GM19438 (cell line): ENCODE measurements at regions not wholly inside any gene's neighbourhood (a gene's known extent, or its start where the extent isn't known, plus 50 kb on each side); places are given as distances from the start of the nearest gene placed in this dataset.

Experiments
- ATAC-seq: cut with Tn5 transposase; IDR thresholded peaks from one replicate; pipeline ENCODE4 v1.9.1; 2021; ENCODE audit warnings: low read depth; ENCODE audit not compliant: unreplicated experiment

DNA sequence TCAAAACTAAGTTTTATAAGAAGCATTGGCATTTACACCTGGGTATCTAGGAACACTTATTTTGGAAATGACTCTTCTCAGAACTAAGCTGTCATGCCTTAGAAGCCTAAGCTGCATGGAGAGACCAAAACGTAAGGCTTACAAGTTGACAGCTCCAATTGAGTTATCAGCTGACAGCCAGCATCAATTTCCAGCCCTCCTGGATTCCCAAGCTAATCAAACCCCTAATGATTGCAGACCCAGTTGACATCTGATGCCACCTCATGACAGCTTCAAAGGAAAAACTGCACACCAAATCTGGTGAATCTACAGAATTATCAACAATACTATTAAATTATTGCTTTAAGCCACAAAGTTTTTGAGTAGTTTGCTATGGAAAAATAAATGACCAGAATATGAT, 187.6 kb upstream of the PRMT6 start:
- no peak for ATAC-seq

DNA sequence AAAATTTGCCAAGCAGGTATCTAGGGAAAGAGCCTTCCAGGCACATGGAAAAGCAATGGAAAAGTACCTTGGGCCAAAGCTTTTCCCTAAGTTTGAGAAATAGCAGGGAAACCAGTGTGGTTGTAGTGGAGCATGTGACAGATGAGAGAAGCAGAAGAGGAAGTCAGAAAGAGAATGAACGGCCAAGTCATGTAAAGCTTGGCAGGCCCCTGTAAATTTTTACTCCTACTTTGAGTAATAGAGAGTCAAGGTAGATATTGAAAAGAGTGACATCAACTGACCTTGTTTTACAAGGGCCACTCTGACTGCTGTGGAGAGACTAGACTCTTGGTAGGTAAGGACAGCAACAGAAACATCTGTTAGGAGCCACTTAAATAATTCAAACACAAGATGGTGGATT, 180.9 kb upstream of the PRMT6 start:
- ATAC-seq = no peak

DNA sequence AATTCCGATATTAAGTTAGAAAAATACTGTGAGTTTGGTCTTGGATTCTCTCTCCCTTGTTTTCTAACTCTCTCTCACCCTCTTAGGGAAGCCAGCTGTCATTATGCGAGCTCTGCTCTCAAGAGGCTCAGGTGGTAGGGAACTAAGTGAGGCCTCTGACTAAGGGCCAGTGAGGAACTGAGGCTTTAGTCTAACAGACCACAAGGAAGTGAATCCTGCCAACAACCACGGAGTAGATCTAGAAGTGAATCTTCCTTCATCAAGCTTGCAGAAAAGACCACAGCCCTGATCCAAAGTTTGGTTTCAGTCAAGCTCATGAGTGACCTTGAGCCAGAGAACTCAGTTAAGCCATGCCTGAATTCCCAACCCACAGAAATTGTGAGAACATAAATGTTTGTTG, 180.1 kb upstream of the PRMT6 start:
- peak; percentile 80 for ATAC-seq

GRCh38 chr1:106879538-106879937, 176.9 kb upstream of the PRMT6 start:
- ATAC-seq = no peak

DNA sequence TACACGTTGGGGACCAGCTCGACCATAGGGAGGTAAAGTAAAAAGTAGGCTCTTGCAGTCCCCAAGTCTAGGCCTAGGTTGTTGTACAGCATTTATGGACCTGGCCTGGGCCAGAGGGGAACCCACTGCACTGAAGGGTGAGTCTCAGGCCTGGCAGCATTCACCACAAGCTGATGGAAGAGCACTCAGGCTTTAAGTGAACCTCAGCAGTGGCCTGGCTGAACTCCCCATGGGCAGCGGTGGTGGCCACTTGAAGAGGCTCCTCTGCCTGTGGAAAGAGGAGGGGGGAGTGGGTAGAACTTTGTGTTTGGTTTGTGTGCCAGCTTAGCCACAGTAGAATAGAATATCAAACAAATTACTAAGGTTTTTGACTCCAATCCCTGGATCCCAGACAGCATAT, 176.2 kb upstream of the PRMT6 start:
- ATAC-seq = no peak

- ATAC-seq = no peak
Observed at GRCh38 chr1:106883208-106883607, 173.3 kb upstream of the PRMT6 start.

GRCh38 chr1:106889059-106889458, 167.4 kb upstream of the PRMT6 start:
- ATAC-seq = no peak

DNA sequence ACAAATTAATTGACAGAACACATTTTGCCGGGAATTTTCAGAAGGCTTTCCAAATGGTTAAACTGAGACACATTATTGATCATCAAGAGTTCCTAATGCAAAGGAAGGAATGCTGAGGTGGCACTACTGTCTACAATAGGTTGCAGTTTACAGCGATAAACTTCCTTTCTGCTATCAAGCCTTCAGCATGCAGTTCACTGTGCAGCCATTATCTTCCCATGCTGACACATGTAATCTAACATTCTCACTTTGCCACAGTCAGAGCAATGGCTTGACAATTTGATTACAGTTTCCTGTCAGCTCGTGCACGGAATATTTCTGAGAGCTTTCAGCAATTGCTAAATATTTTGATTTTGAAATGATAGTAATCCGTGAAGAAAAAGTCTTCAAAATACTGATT, 166.9 kb upstream of the PRMT6 start:
- no peak for ATAC-seq

DNA sequence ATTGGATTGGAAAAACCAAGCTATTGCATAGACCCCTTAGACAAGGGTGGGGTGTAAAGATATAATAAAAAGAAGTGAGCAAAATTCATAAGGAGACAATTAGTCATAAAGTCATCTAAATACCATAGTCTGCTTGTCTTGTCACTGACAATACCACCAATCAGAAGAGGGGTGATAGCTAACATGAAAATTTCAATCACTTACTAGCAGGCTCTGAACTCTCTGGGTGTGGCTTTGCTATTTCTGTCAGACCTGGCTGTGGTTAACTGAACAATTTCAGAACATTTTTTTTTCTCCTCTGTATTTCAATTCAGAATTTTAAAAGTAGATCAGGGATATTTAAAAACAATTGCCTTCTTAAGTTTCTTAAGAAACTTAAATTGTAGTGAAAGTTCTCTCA, 158.5 kb upstream of the PRMT6 start:
- ATAC-seq = no peak

GRCh38 chr1:106899644-106900043, 156.8 kb upstream of the PRMT6 start:
- ATAC-seq = no peak

- ATAC-seq = peak; percentile 100
Observed at GRCh38 chr1:106907795-106908194, 148.7 kb upstream of the PRMT6 start.

- no peak for ATAC-seq
Observed at GRCh38 chr1:106908689-106909088, 147.8 kb upstream of the PRMT6 start.

GRCh38 chr1:106910798-106911197, 145.7 kb upstream of the PRMT6 start:
- ATAC-seq = no peak

- no peak for ATAC-seq
Observed at GRCh38 chr1:106912131-106912530, 144.3 kb upstream of the PRMT6 start.

DNA sequence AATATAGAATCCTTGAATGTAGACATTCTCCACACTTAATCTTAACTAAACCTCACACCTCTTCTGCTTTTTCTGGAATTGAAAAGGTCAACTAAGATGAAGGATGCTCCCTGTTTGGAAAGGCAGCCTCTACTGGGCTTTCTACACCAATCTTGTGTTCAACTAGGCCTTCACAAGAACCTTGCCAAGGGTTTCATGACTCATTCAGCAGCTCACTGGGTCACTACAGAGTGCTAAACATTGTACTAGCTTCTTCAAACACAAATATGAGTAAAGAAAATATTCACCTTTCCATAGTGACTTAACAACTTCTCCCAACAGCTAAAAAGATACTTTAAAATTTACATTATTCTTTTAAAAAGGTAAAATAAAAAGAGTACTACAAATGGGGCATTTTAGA, 135.3 kb upstream of the PRMT6 start:
- no peak for ATAC-seq

- ATAC-seq = no peak
Observed at GRCh38 chr1:106924360-106924759, 132.1 kb upstream of the PRMT6 start.

GRCh38 chr1:106925750-106926149, 130.7 kb upstream of the PRMT6 start:
- ATAC-seq = no peak

GRCh38 chr1:106926803-106927582, 129.5 kb upstream of the PRMT6 start:
- no peak for ATAC-seq

GRCh38 chr1:106937104-106937503, 119.4 kb upstream of the PRMT6 start:
- no peak for ATAC-seq

DNA sequence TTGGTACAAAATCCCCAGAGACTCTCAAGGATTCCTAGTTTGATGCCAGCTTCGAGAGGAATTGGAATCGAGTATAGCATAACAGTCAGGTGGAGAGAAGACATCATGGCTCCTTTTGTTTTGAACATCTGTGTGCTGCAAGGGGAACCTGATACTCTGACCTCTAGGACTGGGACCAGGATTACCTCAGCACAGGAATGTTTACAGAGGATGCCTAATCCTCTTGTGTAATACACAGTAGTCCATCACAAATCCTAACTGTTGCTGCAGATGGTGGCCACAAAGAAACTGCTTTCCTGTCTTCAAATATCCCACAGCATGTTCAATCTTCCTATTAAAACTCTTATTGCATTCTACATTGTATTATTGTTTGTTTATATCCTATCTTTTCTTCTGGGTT, 111.8 kb upstream of the PRMT6 start:
- ATAC-seq = no peak

GRCh38 chr1:106952776-106953175, 103.7 kb upstream of the PRMT6 start:
- no peak for ATAC-seq

GRCh38 chr1:106954661-106955229, 101.7 kb upstream of the PRMT6 start:
- ATAC-seq = no peak
